Chondrocyte (in vitro differentiated cells): ENCODE measurements at regions not wholly inside any gene's neighbourhood (a gene's known extent, or its start where the extent isn't known, plus 50 kb on each side); places are given as distances from the start of the nearest gene placed in this dataset.

Experiments
- DNase-seq: peaks from one replicate; pipeline ENCODE4 v3.0.0; 2021; ENCODE audit warnings: mixed read lengths, low spot score
- H3K27ac Mint-ChIP-seq: one replicate; pipeline ENCODE4 v1.8.0; 2021; ENCODE audit warnings: mild to moderate bottlenecking, moderate library complexity, mixed read lengths; ENCODE audit not compliant: unreplicated experiment
- H3K27me3 Mint-ChIP-seq: 2 replicates; pipeline ENCODE4 v1.8.0; 2021; ENCODE audit warnings: low read depth, mixed read lengths
- H3K36me3 Mint-ChIP-seq: 2 replicates; pipeline ENCODE4 v1.8.0; 2021; ENCODE audit warnings: low read depth, mixed read lengths
- H3K4me1 Mint-ChIP-seq: 2 replicates; pipeline ENCODE4 v1.8.0; 2021; ENCODE audit warnings: low read depth, mild to moderate bottlenecking, mixed read lengths
- H3K4me3 Mint-ChIP-seq: one replicate; pipeline ENCODE4 v1.8.0; 2021; ENCODE audit warnings: mild to moderate bottlenecking, moderate library complexity, mixed read lengths; ENCODE audit not compliant: unreplicated experiment
- H3K9me3 Mint-ChIP-seq: 2 replicates; pipeline ENCODE4 v1.8.0; 2021; ENCODE audit warnings: low read depth, mixed read lengths
- TF ChIP-seq, protein P1 (sequence below): fragments of 200-600 bp; sonication (generic); IDR thresholded peaks from 2 replicates; pipeline ENCODE4 v1.5.0; 2021; ENCODE audit warnings: antibody characterized with exemption, mild to moderate bottlenecking, moderate library complexity

GRCh38 chr10:89829262-89829886 lies 128.0 kb downstream of the KIF20B start:
- no peak for DNase-seq
- H3K27ac Mint-ChIP-seq = no peak overlapping the region
- no peaks in the 10 kb centered on the region for H3K36me3 Mint-ChIP-seq
- peaks cover 11% of the 10 kb centered on the region for H3K9me3 Mint-ChIP-seq
- peaks cover 25% of the 10 kb centered on the region for H3K27me3 Mint-ChIP-seq
- no peak overlapping the region for H3K4me3 Mint-ChIP-seq
- TF ChIP-seq, protein P1, sequence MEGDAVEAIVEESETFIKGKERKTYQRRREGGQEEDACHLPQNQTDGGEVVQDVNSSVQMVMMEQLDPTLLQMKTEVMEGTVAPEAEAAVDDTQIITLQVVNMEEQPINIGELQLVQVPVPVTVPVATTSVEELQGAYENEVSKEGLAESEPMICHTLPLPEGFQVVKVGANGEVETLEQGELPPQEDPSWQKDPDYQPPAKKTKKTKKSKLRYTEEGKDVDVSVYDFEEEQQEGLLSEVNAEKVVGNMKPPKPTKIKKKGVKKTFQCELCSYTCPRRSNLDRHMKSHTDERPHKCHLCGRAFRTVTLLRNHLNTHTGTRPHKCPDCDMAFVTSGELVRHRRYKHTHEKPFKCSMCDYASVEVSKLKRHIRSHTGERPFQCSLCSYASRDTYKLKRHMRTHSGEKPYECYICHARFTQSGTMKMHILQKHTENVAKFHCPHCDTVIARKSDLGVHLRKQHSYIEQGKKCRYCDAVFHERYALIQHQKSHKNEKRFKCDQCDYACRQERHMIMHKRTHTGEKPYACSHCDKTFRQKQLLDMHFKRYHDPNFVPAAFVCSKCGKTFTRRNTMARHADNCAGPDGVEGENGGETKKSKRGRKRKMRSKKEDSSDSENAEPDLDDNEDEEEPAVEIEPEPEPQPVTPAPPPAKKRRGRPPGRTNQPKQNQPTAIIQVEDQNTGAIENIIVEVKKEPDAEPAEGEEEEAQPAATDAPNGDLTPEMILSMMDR = no peak
- H3K4me1 Mint-ChIP-seq = no peaks in the 10 kb centered on the region

DNA sequence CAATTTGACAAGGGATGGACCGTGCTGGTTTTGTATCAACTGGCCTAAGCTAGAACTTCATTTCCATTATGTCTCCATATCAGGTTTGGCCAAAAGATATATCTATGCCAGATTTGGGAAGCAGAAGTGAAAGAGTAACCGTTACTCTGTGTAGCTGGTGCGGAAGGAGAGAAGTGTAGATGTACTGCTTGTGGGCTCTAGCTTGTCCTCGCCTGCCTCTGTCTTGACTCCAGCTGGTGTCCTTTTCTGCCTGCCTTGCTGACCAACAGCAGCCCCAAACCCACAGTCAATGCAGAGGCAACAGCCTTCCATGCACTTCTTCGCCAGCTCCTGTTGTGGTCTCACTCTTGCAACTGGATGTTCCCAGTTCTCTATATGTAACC lies 128.5 kb downstream of the KIF20B start:
- TF ChIP-seq, protein P1 = no peak
- DNase-seq = no peak
- no peaks in the 10 kb centered on the region for H3K36me3 Mint-ChIP-seq
- H3K4me1 Mint-ChIP-seq = no peaks in the 10 kb centered on the region
- no peak overlapping the region for H3K4me3 Mint-ChIP-seq
- H3K9me3 Mint-ChIP-seq = peaks cover 11% of the 10 kb centered on the region
- peaks cover 25% of the 10 kb centered on the region for H3K27me3 Mint-ChIP-seq
- no peak overlapping the region for H3K27ac Mint-ChIP-seq

DNA sequence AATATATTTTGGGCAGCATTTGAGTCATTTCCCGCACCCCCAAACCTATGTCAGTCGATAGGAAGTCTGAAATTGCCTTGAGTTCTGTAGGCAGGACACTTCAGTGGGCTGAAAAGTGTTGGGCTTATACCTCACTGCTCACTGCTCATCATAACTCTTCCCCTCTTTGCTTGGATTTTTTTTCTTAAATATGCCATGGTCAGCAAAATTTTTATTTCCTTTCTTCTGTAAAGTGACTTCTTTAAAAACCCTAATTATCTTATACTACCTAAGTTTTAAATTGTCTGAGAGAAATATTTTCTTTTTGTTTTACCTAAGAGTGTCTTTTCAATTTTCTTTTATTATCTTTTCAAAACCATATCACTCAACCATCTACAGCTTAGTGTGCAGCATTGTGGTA lies 129.2 kb downstream of the KIF20B start:
- Mint-ChIP-seq H3K27ac (no peak overlapping the region), H3K4me1 (no peaks in the 10 kb centered on the region), H3K36me3 (no peaks in the 10 kb centered on the region), H3K27me3 (peaks cover 21% of the 10 kb centered on the region), H3K9me3 (peaks cover 11% of the 10 kb centered on the region), H3K4me3 (no peak overlapping the region)
- no peak for DNase-seq
- TF ChIP-seq, protein P1 = no peak

- DNase-seq = no peak
- no peaks in the 10 kb centered on the region for H3K4me1 Mint-ChIP-seq
- H3K27me3 Mint-ChIP-seq = peaks cover 10% of the 10 kb centered on the region
- H3K27ac Mint-ChIP-seq = no peak overlapping the region
- TF ChIP-seq, protein P1 = no peak
- no peak overlapping the region for H3K4me3 Mint-ChIP-seq
- no peaks in the 10 kb centered on the region for H3K36me3 Mint-ChIP-seq
- peaks cover 11% of the 10 kb centered on the region for H3K9me3 Mint-ChIP-seq
Measured at GRCh38 chr10:89836840-89837164, 135.4 kb downstream of the KIF20B start.

DNA sequence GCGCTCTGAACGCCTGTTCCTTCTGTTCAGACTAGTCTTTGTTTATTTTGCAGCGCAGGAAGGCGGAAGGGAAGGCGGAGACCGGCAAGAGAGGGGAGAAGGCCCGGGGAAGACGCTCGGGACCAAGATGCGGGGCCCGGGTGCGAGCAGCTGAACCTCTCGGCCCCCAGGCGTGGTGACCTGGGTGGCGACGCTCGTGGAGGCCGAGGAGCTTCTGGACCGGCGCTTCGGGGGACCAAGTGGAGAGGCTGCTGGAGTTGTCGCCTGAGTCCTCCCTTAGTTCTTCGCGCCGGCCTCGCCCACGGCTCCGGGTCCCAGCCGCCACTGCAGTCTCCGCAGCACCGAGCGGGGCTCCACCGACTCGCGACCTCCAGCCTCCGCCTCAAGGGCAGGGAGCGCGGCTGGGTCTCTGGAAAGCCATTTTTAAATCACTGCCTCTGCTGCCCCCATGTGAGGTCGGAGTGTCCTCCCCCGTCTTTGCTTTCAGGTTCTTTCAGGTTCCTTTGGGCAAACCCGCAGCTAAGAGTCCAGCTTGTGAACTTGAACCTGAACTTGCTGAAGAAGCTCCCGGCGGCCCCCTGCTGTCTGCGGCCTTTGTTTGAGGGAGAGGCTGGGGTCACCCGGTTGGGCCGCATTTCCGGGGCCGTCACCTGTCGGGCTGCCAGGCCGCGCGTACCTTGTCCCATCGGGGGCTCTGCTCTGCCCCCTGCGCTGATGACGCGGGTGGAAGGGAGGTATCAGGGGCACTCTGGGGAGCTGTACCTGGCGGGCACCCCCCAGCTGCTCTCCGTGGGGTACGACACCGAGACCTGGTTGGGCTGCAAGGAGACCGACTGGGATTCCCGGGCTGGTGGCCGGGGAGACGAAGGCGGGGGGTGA lies 136.0 kb downstream of the KIF20B start:
- TF ChIP-seq, protein P1 = no peak
- H3K36me3 Mint-ChIP-seq = no peaks in the 10 kb centered on the region
- no peak overlapping the region for H3K27ac Mint-ChIP-seq
- no peak for DNase-seq
- peaks cover 9% of the 10 kb centered on the region for H3K27me3 Mint-ChIP-seq
- H3K4me3 Mint-ChIP-seq = no peak overlapping the region
- H3K4me1 Mint-ChIP-seq = no peaks in the 10 kb centered on the region
- H3K9me3 Mint-ChIP-seq = peaks cover 10% of the 10 kb centered on the region
